ENCODE measurements at regions not wholly inside any gene's neighbourhood (a gene's known extent, or its start where the extent isn't known, plus 50 kb on each side); places are given as distances from the start of the nearest gene placed in this dataset.

GRCh38 chr2:39540414-39540813 is 103.3 kb upstream of the MAP4K3 start:
- no peak overlapping the region for H3K4me2 ChIP-seq (ENCODE audit: insufficient read depth in 1 of 2, low read depth in 2 of 2, low read length in 2 of 2)
- no peaks in the 10 kb centered on the region for H3K79me1 ChIP-seq (ENCODE audit: low read depth, low read length)
- H3K4me1 ChIP-seq (replicated peaks in 1 of 4; ENCODE audit: control insufficient read depth in 3 of 4, insufficient read depth in 4 of 4, low read length in 3 of 4) = peaks cover 0 to 2% (median 0%) of the 10 kb centered on the region in 4 experiments; a peak in 1 of 7 replicates
- H3K56ac ChIP-seq (replicated peaks; ENCODE audit: insufficient read length, low read depth, low read length) = no peak overlapping the region
- no peak overlapping the region for H4K8ac ChIP-seq (ENCODE audit: extremely low read depth, insufficient read depth, low read length)
- H2AK5ac ChIP-seq (ENCODE audit: low read depth, low read length) = no peak overlapping the region
- H4K20me1 ChIP-seq (replicated peaks in 1 of 2; ENCODE audit: control insufficient read depth in 1 of 2, insufficient read depth in 2 of 2, low read length in 2 of 2) = no peaks in the 10 kb centered on the region
- POLR2A ChIA-PET (ENCODE audit: partially characterized antibody) = interaction anchor here (0.6 kb wide), 1 partner anchor 1070 kb away, joined by 3 read pairs; no protein-coding TSS in a partner anchor
- no peak overlapping the region for H2BK20ac ChIP-seq (ENCODE audit: low read length)
- no peak overlapping the region for H3K23ac ChIP-seq (ENCODE audit: insufficient read length)
- DNase-seq (ENCODE audit: low read depth in 1 of 2, low spot score in 2 of 2) (no peak), FAIRE-seq (no peak)
- no peaks in the 10 kb centered on the region for H3K79me2 ChIP-seq (ENCODE audit: control insufficient read depth in 1 of 2, insufficient read depth in 2 of 2, low read length in 2 of 2)
- CTCF ChIA-PET (ENCODE audit: partially characterized antibody) = interaction anchor here (0.5 to 1.1 kb wide), 3 partner anchors 9 to 277 kb away, joined by 3 read pairs; no protein-coding TSS in a partner anchor
- H4K91ac ChIP-seq (replicated peaks; ENCODE audit: insufficient read length, low read length) = no peak overlapping the region
- H3K27ac ChIP-seq (ENCODE audit: low read depth, low read length) = no peak overlapping the region
- no peak overlapping the region for H3K4me3 ChIP-seq (ENCODE audit: extremely low read depth in 1 of 4, insufficient read depth in 2 of 4, low read depth in 3 of 4, low read length in 4 of 4)
- H3K9ac ChIP-seq (replicated peaks in 1 of 4; ENCODE audit: extremely low read depth in 1 of 4, low read depth in 3 of 4, low read length in 3 of 4) = no peak overlapping the region
- no peak overlapping the region for H4K5ac ChIP-seq (ENCODE audit: insufficient read length, low read depth, low read length)
- no peak overlapping the region for H3K18ac ChIP-seq (ENCODE audit: extremely low read depth, low read length)
- H2BK5ac ChIP-seq (ENCODE audit: low read depth, low read length) = no peak overlapping the region
- no peaks in the 10 kb centered on the region for H3K9me3 ChIP-seq (ENCODE audit: insufficient read depth in 2 of 2, low read depth in 1 of 2, low read length in 1 of 2)
- no peaks in the 10 kb centered on the region for H3K36me3 ChIP-seq (ENCODE audit: control insufficient read depth in 2 of 4, insufficient read depth in 4 of 4, low read length in 3 of 4)
- no peak overlapping the region for H2AFZ ChIP-seq (ENCODE audit: low read length)
- no peaks in the 10 kb centered on the region for H3K27me3 ChIP-seq (replicated peaks in 1 of 4; ENCODE audit: control insufficient read depth in 3 of 4, extremely low read depth in 1 of 4, insufficient read depth in 3 of 4, low read length in 3 of 4)
- H2BK12ac ChIP-seq (ENCODE audit: low read depth, low read length) = no peak overlapping the region
- H2BK120ac ChIP-seq (replicated peaks; ENCODE audit: low read depth, low read length) = no peak overlapping the region
- H3K14ac ChIP-seq (ENCODE audit: insufficient read length) = no peak overlapping the region
- no peaks in the 10 kb centered on the region for H3K23me2 ChIP-seq (ENCODE audit: low read depth, low read length)
- no peak overlapping the region for H3K4ac ChIP-seq (replicated peaks; ENCODE audit: insufficient read length, low read depth, low read length)
- H2BK15ac ChIP-seq (ENCODE audit: low read length) = no peak overlapping the region
- TF ChIP-seq SIRT6 (IDR thresholded peaks at IDR 0.05; ENCODE audit: low read length) = no peak
- TF ChIP-seq ATF3 (IDR thresholded peaks at IDR 0.05; ENCODE audit: insufficient read depth, low read depth, low read length) = no peak
- TF ChIP-seq RAD21 (IDR thresholded peaks at IDR 0.05 in 1 of 2, conservative IDR thresholded peaks at IDR 0.05 in 1 of 2; ENCODE audit: low read depth in 2 of 2, low read length in 2 of 2) = no peak
- TF ChIP-seq EGR1 (IDR thresholded peaks at IDR 0.05; ENCODE audit: borderline replicate concordance, low read depth, low read length) = no peak
- TF ChIP-seq POLR2AphosphoS5 (IDR thresholded peaks at IDR 0.05; ENCODE audit: low read depth, low read length) = no peak
- TF ChIP-seq GTF2F1 (IDR thresholded peaks at IDR 0.05; ENCODE audit: borderline replicate concordance, low read depth, low read length) = no peak
- TF ChIP-seq TAF7 (optimal IDR thresholded peaks at IDR 0.05; ENCODE audit: borderline replicate concordance, low read depth, low read length) = no peak
- TF ChIP-seq POLR2A (IDR thresholded peaks at IDR 0.05; ENCODE audit: control extremely low read depth in 1 of 2, low read depth in 2 of 2, low read length in 2 of 2) = no peak
- no peak for TF ChIP-seq JUN (IDR thresholded peaks at IDR 0.05; ENCODE audit: low read depth, low read length)
- no peak for TF ChIP-seq BACH1 (IDR thresholded peaks at IDR 0.05; ENCODE audit: low read length)
- no peak for TF ChIP-seq CHD1 (IDR thresholded peaks at IDR 0.05; ENCODE audit: low read depth, low read length)
- no peak for TF ChIP-seq ZNF274 (IDR thresholded peaks at IDR 0.05; ENCODE audit: borderline replicate concordance, extremely low read depth, low read length)
- no peak for TF ChIP-seq RNF2 (IDR thresholded peaks at IDR 0.05; ENCODE audit: borderline replicate concordance, low read depth, low read length, missing control alignments, poor library complexity, severe bottlenecking)
- no peak for TF ChIP-seq ASH2L (IDR thresholded peaks at IDR 0.05; ENCODE audit: low read length)
- TF ChIP-seq YY1 (IDR thresholded peaks at IDR 0.05; ENCODE audit: low read depth, low read length) = no peak
- TF ChIP-seq CBX8 (IDR thresholded peaks at IDR 0.05; ENCODE audit: borderline replicate concordance, low read depth, low read length) = no peak

All from H1 (cell line).